Skeletal muscle satellite cell (primary cell): ENCODE measurements at regions not wholly inside any gene's neighbourhood (a gene's known extent, or its start where the extent isn't known, plus 50 kb on each side); places are given as distances from the start of the nearest gene placed in this dataset.
"Not testable (repeated sequence)": the region's sequence is repeated elsewhere in the genome, so short reads cannot be mapped to it uniquely, and the experiment has no call there.

Experiments
- H3K27me3 ChIP-seq: 2 replicates; pipeline ENCODE4 v1.7.0; 2013; ENCODE audit warnings: low read length; ENCODE audit not compliant: control insufficient read depth, insufficient read depth
- H3K36me3 ChIP-seq: 2 replicates; pipeline ENCODE4 v1.7.0; 2013; ENCODE audit warnings: mild to moderate bottlenecking, control low read depth, low read length; ENCODE audit not compliant: insufficient read depth
- H3K4me1 ChIP-seq: 2 replicates; pipeline ENCODE4 v1.7.0; 2013; ENCODE audit warnings: low read length; ENCODE audit not compliant: control insufficient read depth, insufficient read depth
- H3K4me2 ChIP-seq: 2 replicates; pipeline ENCODE4 v1.7.0; 2013; ENCODE audit warnings: mild to moderate bottlenecking, low read length
- H3K4me3 ChIP-seq: 2 replicates; pipeline ENCODE4 v1.7.0; 2013; ENCODE audit warnings: low read length
- H3K9ac ChIP-seq: 2 replicates; pipeline ENCODE4 v1.7.0; 2013; ENCODE audit warnings: mild to moderate bottlenecking, low read depth, low read length, moderate library complexity
- H3K9me3 ChIP-seq: replicated peaks from 2 replicates; pipeline ENCODE4 v1.7.0; 2013; ENCODE audit warnings: mild to moderate bottlenecking, control low read depth, low read length

DNA sequence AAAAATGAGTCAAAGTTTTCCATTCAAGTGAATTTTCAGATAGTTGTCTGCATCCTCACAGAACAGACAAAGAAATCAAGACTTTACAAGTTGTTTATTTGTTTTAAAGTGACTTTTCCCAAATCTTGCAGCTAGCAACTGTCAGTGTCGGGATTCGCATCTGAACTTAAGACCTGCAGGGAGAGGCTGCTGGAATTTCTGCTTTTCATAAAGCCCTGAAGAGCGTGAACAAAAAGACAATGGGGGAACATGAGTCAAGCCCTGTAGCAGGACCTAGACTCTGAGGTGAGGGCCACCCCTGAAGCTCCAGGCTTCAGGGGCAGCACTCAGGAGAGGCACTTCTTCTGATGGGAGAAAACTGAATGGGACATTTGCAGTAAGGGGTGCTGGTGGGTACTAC, 108.2 kb upstream of the CTAGE1 start:
- no peak overlapping the region for H3K4me3 ChIP-seq
- H3K4me2 ChIP-seq, result no peak overlapping the region
- no peaks in the 10 kb centered on the region for H3K36me3 ChIP-seq
- no peaks in the 10 kb centered on the region for H3K9me3 ChIP-seq
- H3K9ac ChIP-seq, result no peak overlapping the region
- H3K27me3 ChIP-seq, result no peaks in the 10 kb centered on the region
- no peaks in the 10 kb centered on the region for H3K4me1 ChIP-seq

GRCh38 chr18:22528291-22528690, 110.6 kb upstream of the CTAGE1 start:
- H3K27me3 ChIP-seq, result no peaks in the 10 kb centered on the region
- H3K4me3 ChIP-seq, result no peak overlapping the region

GRCh38 chr18:22534706-22535105, 117.0 kb upstream of the CTAGE1 start:
- not testable (repeated sequence) for H3K4me3 ChIP-seq, H3K4me1 ChIP-seq, H3K4me2 ChIP-seq, H3K9ac ChIP-seq, H3K9me3 ChIP-seq, H3K27me3 ChIP-seq, H3K36me3 ChIP-seq

More at GRCh38 chr18:22528291-22528690, 110.6 kb upstream of the CTAGE1 start:
- H3K9me3 ChIP-seq, result no peaks in the 10 kb centered on the region
- no peaks in the 10 kb centered on the region for H3K36me3 ChIP-seq
- H3K9ac ChIP-seq, result no peak overlapping the region
- no peak overlapping the region for H3K4me2 ChIP-seq
- H3K4me1 ChIP-seq, result no peaks in the 10 kb centered on the region

- Histone ChIP-seq H3K4me3 (no peak overlapping the region), H3K4me1 (no peaks in the 10 kb centered on the region)
Observed at GRCh38 chr18:22536558-22536957, 118.8 kb upstream of the CTAGE1 start.

GRCh38 chr18:22538426-22538825, 120.7 kb upstream of the CTAGE1 start:
- no peaks in the 10 kb centered on the region for H3K4me1 ChIP-seq
- no peak overlapping the region for H3K9ac ChIP-seq
- no peaks in the 10 kb centered on the region for H3K9me3 ChIP-seq
- H3K4me2 ChIP-seq, result no peak overlapping the region
- no peak overlapping the region for H3K4me3 ChIP-seq
- H3K36me3 ChIP-seq, result no peaks in the 10 kb centered on the region
- no peaks in the 10 kb centered on the region for H3K27me3 ChIP-seq

More at GRCh38 chr18:22536558-22536957, 118.8 kb upstream of the CTAGE1 start:
- Histone ChIP-seq H3K9ac (no peak overlapping the region), H3K4me2 (no peak overlapping the region), H3K36me3 (no peaks in the 10 kb centered on the region), H3K27me3 (no peaks in the 10 kb centered on the region), H3K9me3 (no peaks in the 10 kb centered on the region)

GRCh38 chr18:22539051-22539765, 121.5 kb upstream of the CTAGE1 start:
- Histone ChIP-seq H3K27me3 (no peaks in the 10 kb centered on the region), H3K4me1 (no peaks in the 10 kb centered on the region), H3K36me3 (no peaks in the 10 kb centered on the region), H3K4me2 (no peak overlapping the region), H3K9ac (no peak overlapping the region), H3K4me3 (no peak overlapping the region), H3K9me3 (no peaks in the 10 kb centered on the region)

DNA sequence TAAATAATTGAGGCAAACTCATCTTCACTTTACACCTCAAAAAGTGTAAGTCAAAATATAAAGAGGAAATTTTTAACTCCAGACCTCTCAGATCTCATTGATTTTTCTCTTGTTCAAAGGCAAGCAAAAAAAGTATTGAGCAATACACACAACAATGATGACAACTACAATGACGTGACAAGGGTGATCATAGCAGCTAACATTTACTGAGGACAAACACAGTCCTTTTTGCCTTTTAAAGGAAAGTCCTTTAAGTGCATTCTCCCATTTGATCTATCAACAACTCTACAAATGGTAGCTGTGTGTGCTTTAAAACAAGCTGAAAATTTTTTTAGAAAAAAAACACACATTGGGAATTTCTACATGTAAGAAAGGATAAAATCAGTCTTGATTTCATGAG, 123.5 kb upstream of the CTAGE1 start:
- H3K27me3 ChIP-seq, result no peaks in the 10 kb centered on the region
- no peak overlapping the region for H3K4me3 ChIP-seq
- H3K4me1 ChIP-seq, result no peaks in the 10 kb centered on the region
- no peaks in the 10 kb centered on the region for H3K9me3 ChIP-seq
- H3K9ac ChIP-seq, result no peak overlapping the region
- H3K4me2 ChIP-seq, result no peak overlapping the region
- no peaks in the 10 kb centered on the region for H3K36me3 ChIP-seq

GRCh38 chr18:22542406-22542835, 124.7 kb upstream of the CTAGE1 start:
- Histone ChIP-seq H3K9ac (no peak overlapping the region), H3K36me3 (no peaks in the 10 kb centered on the region), H3K4me3 (no peak overlapping the region), H3K4me1 (no peaks in the 10 kb centered on the region), H3K4me2 (no peak overlapping the region), H3K9me3 (no peaks in the 10 kb centered on the region), H3K27me3 (no peaks in the 10 kb centered on the region)

DNA sequence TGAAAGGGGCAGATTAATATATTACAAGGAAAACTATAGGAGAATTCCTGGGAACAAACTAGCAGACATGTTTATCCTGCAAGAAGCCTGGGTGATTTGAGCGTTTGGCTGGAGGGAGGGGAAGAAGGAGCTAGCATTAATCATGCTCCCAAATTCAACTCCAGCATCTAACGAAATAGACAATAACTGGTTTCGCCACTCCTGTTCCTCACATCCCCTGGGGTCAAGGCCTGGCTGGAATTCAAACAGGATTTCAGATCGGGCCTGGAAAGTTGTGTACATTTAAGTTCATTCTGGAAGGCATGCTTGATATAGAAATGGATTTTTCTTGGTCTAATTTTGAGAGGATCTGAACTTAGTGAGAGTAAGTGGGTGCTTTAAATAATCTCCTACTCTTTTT, 126.1 kb upstream of the CTAGE1 start:
- H3K9ac ChIP-seq, result no peak overlapping the region
- H3K36me3 ChIP-seq, result no peaks in the 10 kb centered on the region
- H3K27me3 ChIP-seq, result no peaks in the 10 kb centered on the region
- H3K4me1 ChIP-seq, result no peaks in the 10 kb centered on the region
- H3K4me3 ChIP-seq, result no peak overlapping the region
- H3K4me2 ChIP-seq, result no peak overlapping the region
- H3K9me3 ChIP-seq, result no peaks in the 10 kb centered on the region

- Histone ChIP-seq H3K9ac (no peak overlapping the region), H3K9me3 (no peaks in the 10 kb centered on the region), H3K4me2 (no peak overlapping the region), H3K27me3 (no peaks in the 10 kb centered on the region), H3K36me3 (no peaks in the 10 kb centered on the region), H3K4me3 (no peak overlapping the region), H3K4me1 (no peaks in the 10 kb centered on the region)
Observed at GRCh38 chr18:22544626-22545025, 126.9 kb upstream of the CTAGE1 start.

- H3K4me3 ChIP-seq, result no peak overlapping the region
- no peaks in the 10 kb centered on the region for H3K4me1 ChIP-seq
- no peaks in the 10 kb centered on the region for H3K9me3 ChIP-seq
- no peaks in the 10 kb centered on the region for H3K27me3 ChIP-seq
- no peak overlapping the region for H3K9ac ChIP-seq
- H3K36me3 ChIP-seq, result no peaks in the 10 kb centered on the region
- no peak overlapping the region for H3K4me2 ChIP-seq
Observed at GRCh38 chr18:22545066-22545760, 127.5 kb upstream of the CTAGE1 start.
